NB4 (cell line): ENCODE measurements at regions not wholly inside any gene's neighbourhood (a gene's known extent, or its start where the extent isn't known, plus 50 kb on each side); places are given as distances from the start of the nearest gene placed in this dataset.

Source experiments
- CTCF ChIP-seq: IDR thresholded peaks from one replicate; pipeline ENCODE4 v1.5.1; 2012; ENCODE audit warnings: low read depth, low read length
- POLR2A ChIP-seq: IDR thresholded peaks from 2 replicates; pipeline ENCODE4 v1.6.1; 2011; ENCODE audit warnings: mild to moderate bottlenecking; ENCODE audit not compliant: insufficient read length; ENCODE audit errors: extremely low read depth

GRCh38 chr3:41102750-41103149, 96.6 kb upstream of the CTNNB1 start:
- no peak for TF ChIP-seq CTCF
- no peak for TF ChIP-seq POLR2A
